CD4-positive, alpha-beta T cell treated with Interferon alpha-2 for 1 hour (primary cell): ENCODE measurements at regions not wholly inside any gene's neighbourhood (a gene's known extent, or its start where the extent isn't known, plus 50 kb on each side); places are given as distances from the start of the nearest gene placed in this dataset.

Source experiments
- DNase-seq, 2 donors: peaks; one replicate each; pipeline ENCODE4 v3.0.0-alpha.2; 2020 to 2022

DNA sequence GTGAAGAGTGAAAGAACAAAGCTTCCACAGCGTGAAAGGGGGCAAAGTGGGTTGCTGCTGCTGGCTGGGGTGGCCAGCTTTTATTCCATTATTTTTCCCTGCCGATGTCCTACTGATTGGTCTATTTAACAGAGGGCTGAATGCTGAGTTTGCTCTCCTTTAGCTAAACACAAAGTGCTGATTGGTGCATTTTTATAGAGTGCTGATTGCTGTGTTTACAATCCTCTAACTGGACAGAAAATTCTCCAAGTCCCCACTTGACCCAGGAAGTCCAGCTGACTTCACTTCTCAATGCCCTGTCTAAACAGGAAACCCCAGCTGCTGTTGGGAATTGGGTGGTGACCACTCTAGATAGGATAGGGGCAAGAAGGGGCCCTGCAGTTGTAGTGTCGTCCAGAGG is 335.6 kb upstream of the RBMY1B start:
- DNase-seq = no peak

GRCh38 chrY:21177306-21177800 is 333.8 kb upstream of the RBMY1B start:
- no peak for DNase-seq

GRCh38 chrY:21178281-21178680 is 332.9 kb upstream of the RBMY1B start:
- DNase-seq = no peak

- peak in 1 of 2 donors; percentile 55 for DNase-seq
Measured at GRCh38 chrY:21180921-21181320, 330.2 kb upstream of the RBMY1B start.

DNA sequence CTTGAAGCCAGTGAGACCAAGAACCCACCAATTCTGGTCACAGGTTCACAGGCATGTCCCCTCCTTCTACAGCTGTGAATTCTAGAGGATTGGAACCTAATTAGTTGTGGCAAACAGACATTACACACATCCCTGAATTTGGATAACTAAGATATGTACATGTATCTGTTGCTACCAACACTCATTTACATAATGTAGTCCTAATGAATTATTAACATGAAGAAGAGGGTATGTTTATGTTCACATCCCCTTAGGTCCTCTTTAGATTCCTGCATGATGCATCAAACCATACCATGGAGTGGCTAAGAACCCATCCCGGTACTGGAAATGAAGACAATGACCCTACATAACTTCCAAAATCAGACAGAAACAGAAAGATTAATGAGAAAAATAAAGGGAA is 326.9 kb upstream of the RBMY1B start:
- DNase-seq = no peak

DNA sequence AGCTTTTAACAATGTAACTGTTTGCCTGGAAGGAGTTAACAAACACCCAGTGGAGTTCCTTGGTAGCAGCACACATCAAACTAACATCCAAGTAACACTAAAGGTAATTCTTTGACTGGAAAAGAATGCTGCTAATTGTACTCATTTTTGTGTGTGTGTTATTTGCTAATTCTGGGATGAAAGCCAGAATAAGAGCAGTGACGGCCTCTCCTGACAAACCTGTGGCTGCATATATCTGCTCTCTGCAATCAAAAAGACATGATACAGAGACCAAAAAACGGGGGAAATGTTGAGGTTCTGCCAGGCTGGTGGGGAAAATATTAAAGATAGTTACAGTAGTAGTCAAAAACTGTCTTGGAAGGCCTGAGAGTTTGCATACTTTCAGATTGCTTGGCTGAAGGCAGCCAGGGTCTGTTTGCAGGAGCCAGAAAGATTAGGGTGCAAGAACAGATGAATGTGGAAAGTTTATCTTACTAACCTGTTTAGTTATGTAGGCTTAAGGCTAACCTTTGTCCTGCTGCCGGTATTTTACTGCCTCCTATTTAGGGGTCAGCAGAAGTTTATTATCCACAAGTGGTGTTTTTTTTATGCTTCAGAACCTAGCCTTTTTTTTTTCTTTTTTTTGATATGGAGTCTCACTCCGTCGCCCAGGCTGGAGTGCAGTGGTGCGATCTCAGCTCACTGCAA is 325.6 kb upstream of the RBMY1B start:
- no peak for DNase-seq

DNA sequence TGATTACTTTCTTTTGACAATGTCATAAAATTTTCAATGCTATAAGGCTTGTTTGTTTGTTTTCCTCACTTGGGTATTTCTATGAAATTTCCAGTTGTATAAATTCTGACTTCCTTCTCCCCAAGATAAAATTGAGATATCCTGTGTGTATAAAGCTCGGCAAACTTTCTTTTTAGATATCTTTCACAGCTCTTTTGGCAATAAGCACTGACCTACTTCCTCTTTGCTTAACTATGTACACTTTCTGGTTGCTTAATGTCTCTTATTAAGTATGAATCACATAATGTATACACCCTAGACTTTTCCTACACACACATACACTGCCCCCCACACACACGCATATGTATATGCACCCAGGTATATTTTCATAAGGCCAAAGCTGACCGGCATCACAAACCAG is 318.4 kb upstream of the RBMY1B start:
- DNase-seq = no peak

DNA sequence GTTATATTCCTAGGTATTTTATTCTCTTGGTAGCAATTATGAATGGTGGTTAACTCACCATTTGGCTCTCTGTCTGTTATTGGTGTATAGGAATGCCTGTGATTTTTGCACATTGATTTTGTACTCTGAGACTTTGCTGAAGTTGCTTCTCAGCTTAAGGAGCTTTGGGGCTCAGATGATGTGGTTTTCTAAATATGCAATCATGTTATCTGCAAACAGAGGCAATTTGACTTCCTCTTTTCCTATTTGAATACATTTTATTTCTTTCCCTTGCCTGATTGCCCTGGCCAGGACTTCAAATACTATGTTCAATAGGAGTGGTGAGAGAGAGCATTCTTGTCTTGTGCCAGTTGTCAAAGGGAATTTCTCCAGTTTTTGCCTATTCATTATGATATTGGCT is 310.9 kb upstream of the RBMY1B start:
- no peak for DNase-seq

DNA sequence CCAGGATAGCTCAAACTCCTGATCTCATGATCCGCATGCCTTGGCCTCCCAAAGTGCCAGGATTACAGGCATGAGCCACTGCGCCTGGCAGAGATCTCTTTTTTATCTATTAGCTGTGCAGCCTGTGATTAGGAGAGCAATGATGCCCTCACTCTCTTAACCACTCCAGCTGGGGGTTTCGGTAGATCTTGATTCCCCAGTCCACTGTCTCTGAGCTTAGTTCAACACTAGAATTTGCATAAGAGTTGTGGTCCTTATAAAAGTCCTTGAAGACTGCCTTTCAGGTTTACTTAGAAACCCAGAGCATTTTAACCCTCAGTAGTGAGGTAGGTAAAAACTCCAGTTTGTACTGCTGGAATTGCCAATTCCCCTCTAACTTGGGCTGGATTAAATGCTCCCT is 283.3 kb upstream of the RBMY1B start:
- no peak for DNase-seq

- DNase-seq = peak in 1 of 2 donors; percentile 67
Measured at GRCh38 chrY:21240221-21240620, 270.9 kb upstream of the RBMY1B start.

- no peak for DNase-seq
Measured at GRCh38 chrY:21240662-21241310, 270.4 kb upstream of the RBMY1B start.

DNA sequence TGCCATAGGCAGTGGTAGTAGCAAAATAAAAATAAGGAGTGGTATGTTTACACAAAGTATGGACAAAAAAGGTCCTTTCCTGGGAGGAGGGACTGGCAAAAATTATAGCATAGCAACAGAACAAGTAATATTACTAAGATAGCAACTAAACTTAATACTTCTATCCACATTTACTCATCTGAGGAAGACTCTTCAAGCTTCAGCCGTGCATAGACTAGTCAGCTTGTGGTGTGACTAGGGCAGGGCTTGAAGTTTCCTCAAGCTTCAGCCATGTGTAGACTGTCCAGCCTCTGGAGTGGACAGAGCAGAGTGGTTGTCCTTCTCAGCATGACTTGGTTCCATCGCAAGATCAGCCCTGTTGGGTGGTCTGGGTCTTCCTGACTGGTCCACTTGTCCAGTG is 268.3 kb upstream of the RBMY1B start:
- DNase-seq = no peak

GRCh38 chrY:21246780-21247179 is 264.4 kb upstream of the RBMY1B start:
- peak in 1 of 2 donors; percentile 25 for DNase-seq

GRCh38 chrY:21248591-21248990 is 262.5 kb upstream of the RBMY1B start:
- peak in 1 of 2 donors; percentile 57 for DNase-seq

GRCh38 chrY:21253455-21254248 is 257.5 kb upstream of the RBMY1B start:
- no peak for DNase-seq

DNA sequence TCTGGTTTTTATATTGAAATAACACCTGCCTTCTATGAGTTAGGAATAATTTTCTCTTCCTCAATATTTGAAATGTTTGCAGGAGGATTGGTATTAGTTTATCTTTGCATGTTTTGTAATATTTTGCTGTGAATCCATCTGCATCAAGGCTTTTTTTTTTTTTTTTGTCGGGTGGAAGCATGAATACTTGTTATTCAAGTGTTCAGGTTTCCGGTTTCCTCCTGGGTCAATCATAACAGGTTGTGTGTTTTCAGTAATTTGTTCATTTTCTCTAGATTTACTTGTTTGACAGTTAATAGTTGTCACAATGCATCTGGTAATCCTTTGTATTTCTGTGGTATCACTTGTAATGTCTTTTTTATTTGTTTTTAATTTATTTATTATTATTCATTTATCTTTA is 256.7 kb upstream of the RBMY1B start:
- DNase-seq = peak in 1 of 2 donors; percentile 21

GRCh38 chrY:21256820-21257219 is 254.3 kb upstream of the RBMY1B start:
- DNase-seq = peak in 1 of 2 donors; percentile 22

DNA sequence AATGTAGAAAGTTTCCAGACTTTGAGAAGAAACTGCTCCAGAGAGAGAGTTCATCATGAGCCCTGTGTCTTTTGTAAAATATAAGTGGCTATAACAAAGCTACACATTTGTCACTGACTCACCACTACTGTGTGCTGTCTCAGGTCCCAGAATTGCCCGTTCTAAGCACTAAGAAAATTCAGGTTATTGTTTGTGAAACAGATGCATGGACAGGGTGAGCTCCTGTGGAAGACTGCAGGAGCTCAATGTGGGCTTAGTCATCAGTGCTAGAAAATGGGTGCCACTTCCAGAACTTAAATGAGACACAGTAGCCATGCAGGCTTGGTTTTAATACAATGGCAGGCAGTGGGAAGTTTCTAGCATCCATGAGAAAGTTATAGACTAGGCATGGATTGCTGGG is 251.4 kb upstream of the RBMY1B start:
- DNase-seq = no peak

- DNase-seq = peak in 1 of 2 donors; percentile 49
Measured at GRCh38 chrY:21260325-21260724, 250.8 kb upstream of the RBMY1B start.

DNA sequence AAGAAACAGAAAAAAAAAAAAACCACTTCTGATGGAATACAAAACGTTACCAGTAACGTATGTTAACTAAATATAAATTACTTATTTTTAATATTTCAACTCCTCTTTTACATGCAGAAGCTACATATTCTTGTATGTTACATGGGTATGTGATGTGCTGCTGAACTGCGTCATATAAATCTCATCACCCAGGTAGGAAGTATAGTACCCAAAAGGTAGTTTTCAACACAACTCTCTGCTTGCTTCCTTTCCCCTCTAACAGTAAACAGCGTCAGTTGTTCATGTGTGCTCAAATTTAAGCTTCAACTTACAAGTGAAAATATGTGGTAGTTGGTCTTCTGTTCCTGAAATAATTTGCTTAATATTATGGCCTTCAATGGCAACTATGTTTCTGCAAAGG is 250.0 kb upstream of the RBMY1B start:
- DNase-seq = no peak

DNA sequence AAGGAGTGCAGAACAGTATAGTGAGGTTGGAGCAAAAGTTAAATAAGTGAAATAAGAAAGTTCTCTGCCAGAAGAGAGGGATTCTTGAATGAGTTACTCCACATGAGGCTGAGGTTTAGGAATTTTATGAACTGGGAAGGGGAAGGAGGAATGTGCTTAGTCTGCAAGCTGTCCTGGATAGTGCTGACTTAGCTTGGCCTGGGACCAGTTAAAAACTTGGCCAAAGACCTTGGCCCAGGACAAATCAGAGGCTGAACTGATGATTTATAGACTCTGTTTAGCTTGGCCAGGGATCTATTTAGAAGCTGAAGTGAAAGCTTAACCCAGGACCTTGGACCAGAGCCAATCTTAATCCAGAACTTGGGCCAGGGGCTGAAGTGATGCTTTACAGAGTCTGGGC is 244.4 kb upstream of the RBMY1B start:
- no peak for DNase-seq

DNA sequence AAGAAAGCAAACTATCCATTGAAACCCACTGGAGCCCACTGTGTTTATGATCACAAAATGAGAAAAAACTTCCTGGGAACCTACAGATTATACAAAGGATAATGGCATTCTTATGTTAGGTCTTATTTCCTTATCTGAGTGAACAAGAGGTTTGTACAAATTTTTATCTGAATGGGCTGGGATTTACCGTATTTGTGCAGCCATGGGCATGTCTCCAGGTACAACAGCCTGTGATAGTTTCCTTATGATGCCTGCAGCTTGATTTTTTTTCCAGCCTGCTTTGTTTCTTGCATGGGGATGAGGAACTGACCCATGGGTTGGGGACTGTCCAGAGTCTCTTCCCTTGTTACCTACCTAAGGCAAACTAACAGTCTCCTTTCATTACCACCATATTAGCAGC is 244.0 kb upstream of the RBMY1B start:
- DNase-seq = no peak

- no peak for DNase-seq
Measured at GRCh38 chrY:21287769-21288168, 223.4 kb upstream of the RBMY1B start.

- DNase-seq = no peak
Measured at GRCh38 chrY:21288908-21289307, 222.2 kb upstream of the RBMY1B start.
